ENCODE measurements at regions not wholly inside any gene's neighbourhood (a gene's known extent, or its start where the extent isn't known, plus 50 kb on each side); places are given as distances from the start of the nearest gene placed in this dataset.

GRCh38 chr1:208423526-208423925, 179.3 kb upstream of the PLXNA2 start:
- TF ChIP-seq POLR2AphosphoS5 (IDR thresholded peaks at IDR 0.05; ENCODE audit: low read depth, low read length) (no peak), TAF1 (IDR thresholded peaks at IDR 0.05; ENCODE audit: borderline replicate concordance, low read depth, low read length) (no peak)
- no peak for DNase-seq (ENCODE audit: insufficient read length)
- no peak for FAIRE-seq

GRCh38 chr1:208425096-208425495, 180.9 kb upstream of the PLXNA2 start:
- DNase-seq (ENCODE audit: insufficient read length), result no peak
- TF ChIP-seq POLR2AphosphoS5 (IDR thresholded peaks at IDR 0.05; ENCODE audit: low read depth, low read length) (no peak), TAF1 (IDR thresholded peaks at IDR 0.05; ENCODE audit: borderline replicate concordance, low read depth, low read length) (no peak), POLR2A (IDR thresholded peaks at IDR 0.05; ENCODE audit: low read depth, low read length) (no peak)
- FAIRE-seq, result no peak

GRCh38 chr1:208430220-208430619, 186.0 kb upstream of the PLXNA2 start:
- no peak for FAIRE-seq
- TF ChIP-seq POLR2A (IDR thresholded peaks at IDR 0.05; ENCODE audit: low read depth, low read length) (no peak), POLR2AphosphoS5 (IDR thresholded peaks at IDR 0.05; ENCODE audit: low read depth, low read length) (no peak), TAF1 (IDR thresholded peaks at IDR 0.05; ENCODE audit: borderline replicate concordance, low read depth, low read length) (no peak)
- no peak for DNase-seq (ENCODE audit: insufficient read length)

GRCh38 chr1:208431721-208432120, 187.5 kb upstream of the PLXNA2 start:
- DNase-seq (ENCODE audit: insufficient read length) (no peak), FAIRE-seq (no peak)
- TF ChIP-seq POLR2AphosphoS5 (IDR thresholded peaks at IDR 0.05; ENCODE audit: low read depth, low read length), result no peak
- TF ChIP-seq POLR2A (IDR thresholded peaks at IDR 0.05; ENCODE audit: low read depth, low read length), result no peak
- no peak for TF ChIP-seq TAF1 (IDR thresholded peaks at IDR 0.05; ENCODE audit: borderline replicate concordance, low read depth, low read length)

GRCh38 chr1:208432346-208432745, 188.2 kb upstream of the PLXNA2 start:
- no peak for TF ChIP-seq TAF1 (IDR thresholded peaks at IDR 0.05; ENCODE audit: borderline replicate concordance, low read depth, low read length)
- TF ChIP-seq POLR2A (IDR thresholded peaks at IDR 0.05; ENCODE audit: low read depth, low read length), result no peak
- TF ChIP-seq POLR2AphosphoS5 (IDR thresholded peaks at IDR 0.05; ENCODE audit: low read depth, low read length), result no peak

GRCh38 chr1:208433086-208433485, 188.9 kb upstream of the PLXNA2 start:
- FAIRE-seq, result no peak
- DNase-seq (ENCODE audit: insufficient read length), result no peak
- TF ChIP-seq TAF1 (IDR thresholded peaks at IDR 0.05; ENCODE audit: borderline replicate concordance, low read depth, low read length), result no peak
- TF ChIP-seq POLR2AphosphoS5 (IDR thresholded peaks at IDR 0.05; ENCODE audit: low read depth, low read length), result no peak
- TF ChIP-seq POLR2A (IDR thresholded peaks at IDR 0.05; ENCODE audit: low read depth, low read length), result no peak

More at GRCh38 chr1:208432346-208432745, 188.2 kb upstream of the PLXNA2 start:
- FAIRE-seq, result no peak
- no peak for DNase-seq (ENCODE audit: insufficient read length)

- DNase-seq (ENCODE audit: insufficient read length), result no peak
- TF ChIP-seq POLR2A (IDR thresholded peaks at IDR 0.05; ENCODE audit: low read depth, low read length) (no peak), TAF1 (IDR thresholded peaks at IDR 0.05; ENCODE audit: borderline replicate concordance, low read depth, low read length) (no peak), POLR2AphosphoS5 (IDR thresholded peaks at IDR 0.05; ENCODE audit: low read depth, low read length) (no peak)
- no peak for FAIRE-seq
Measured at GRCh38 chr1:208433971-208434370, 189.8 kb upstream of the PLXNA2 start.

GRCh38 chr1:208437401-208437800, 193.2 kb upstream of the PLXNA2 start:
- TF ChIP-seq TAF1 (IDR thresholded peaks at IDR 0.05; ENCODE audit: borderline replicate concordance, low read depth, low read length) (no peak), POLR2A (IDR thresholded peaks at IDR 0.05; ENCODE audit: low read depth, low read length) (no peak), POLR2AphosphoS5 (IDR thresholded peaks at IDR 0.05; ENCODE audit: low read depth, low read length) (no peak)
- no peak for FAIRE-seq
- DNase-seq (ENCODE audit: insufficient read length), result no peak

GRCh38 chr1:208438112-208438699, 194.0 kb upstream of the PLXNA2 start:
- no peak for DNase-seq (ENCODE audit: insufficient read length)
- TF ChIP-seq POLR2AphosphoS5 (IDR thresholded peaks at IDR 0.05; ENCODE audit: low read depth, low read length) (no peak), TAF1 (IDR thresholded peaks at IDR 0.05; ENCODE audit: borderline replicate concordance, low read depth, low read length) (no peak)
- FAIRE-seq, result no peak

- no peak for DNase-seq (ENCODE audit: insufficient read length)
- no peak for FAIRE-seq
Measured at GRCh38 chr1:208445758-208446203, 201.6 kb upstream of the PLXNA2 start.

GRCh38 chr1:208446271-208446691, 202.1 kb upstream of the PLXNA2 start:
- no peak for FAIRE-seq
- DNase-seq (ENCODE audit: insufficient read length), result no peak
- TF ChIP-seq POLR2A (IDR thresholded peaks at IDR 0.05; ENCODE audit: low read depth, low read length) (no peak), POLR2AphosphoS5 (IDR thresholded peaks at IDR 0.05; ENCODE audit: low read depth, low read length) (no peak)

More at GRCh38 chr1:208445758-208446203, 201.6 kb upstream of the PLXNA2 start:
- TF ChIP-seq POLR2A (IDR thresholded peaks at IDR 0.05; ENCODE audit: low read depth, low read length) (no peak), POLR2AphosphoS5 (IDR thresholded peaks at IDR 0.05; ENCODE audit: low read depth, low read length) (no peak), TAF1 (IDR thresholded peaks at IDR 0.05; ENCODE audit: borderline replicate concordance, low read depth, low read length) (no peak)

- TF ChIP-seq TAF1 (IDR thresholded peaks at IDR 0.05; ENCODE audit: borderline replicate concordance, low read depth, low read length) (no peak), POLR2AphosphoS5 (IDR thresholded peaks at IDR 0.05; ENCODE audit: low read depth, low read length) (no peak), POLR2A (IDR thresholded peaks at IDR 0.05; ENCODE audit: low read depth, low read length) (no peak)
- DNase-seq (ENCODE audit: insufficient read length), result no peak
- no peak for FAIRE-seq
Measured at GRCh38 chr1:208448425-208448824, 204.2 kb upstream of the PLXNA2 start.

Measured in GM12892 (cell line).